Caco-2 (cell line): ENCODE measurements at regions not wholly inside any gene's neighbourhood (a gene's known extent, or its start where the extent isn't known, plus 50 kb on each side); places are given as distances from the start of the nearest gene placed in this dataset.

ENCODE experiments used
- BruUV-seq: library from RNA; stranded (reverse); fragments of 400-500 nt; replicated peaks from 2 replicates; lab custom pipeline; 2021; lab: Mats Ljungman, UMichigan
- CTCF ChIA-PET: fragments of 300-600 bp; sonication (Branson Sonifier 250); formaldehyde crosslinking; loops from one replicate; lab custom pipeline; 2022; ENCODE audit warnings: antibody characterized with exemption; lab: Charles Lee
- POLR2A ChIA-PET: fragments of 300-600 bp; sonication (Branson Sonifier 250); formaldehyde crosslinking; loops from one replicate; lab custom pipeline; 2022; ENCODE audit warnings: antibody characterized with exemption; lab: Charles Lee
- DNase-seq, 2 experiments: peaks; one replicate each; pipeline versions ENCODE4 v3.0.0 to v3.0.0-alpha.2; 2020 to 2022
- H3K27me3 ChIP-seq: replicated peaks from 2 replicates; pipeline ENCODE4 v1.6.0; 2011; ENCODE audit warnings: low read length; ENCODE audit not compliant: control insufficient read depth, insufficient read depth
- H3K36me3 ChIP-seq: 2 replicates; pipeline ENCODE4 v1.5.1; 2011; ENCODE audit warnings: low read length; ENCODE audit not compliant: control insufficient read depth, insufficient read depth
- H3K4me1 ChIP-seq: fragments of 250-450 bp; sonication (Bioruptor Pico); 2 replicates; pipeline ENCODE4 v1.5.1; 2020; ENCODE audit warnings: mild to moderate bottlenecking
- H3K4me3 ChIP-seq: 2 replicates; pipeline ENCODE4 v1.5.1; 2011; ENCODE audit warnings: low read depth, mild to moderate bottlenecking, control low read depth, low read length
- H3K9me3 ChIP-seq: fragments of 250-450 bp; sonication (Bioruptor Pico); 2 replicates; pipeline ENCODE4 v1.5.1; 2020; ENCODE audit warnings: mild to moderate bottlenecking, moderate library complexity
- H3K27ac Mint-ChIP-seq: one replicate; pipeline ENCODE4 v1.8.0; 2022; ENCODE audit warnings: mixed read lengths; ENCODE audit not compliant: unreplicated experiment
- H3K27me3 Mint-ChIP-seq: one replicate; pipeline ENCODE4 v1.8.0; 2022; ENCODE audit warnings: mixed read lengths; ENCODE audit not compliant: insufficient read depth, unreplicated experiment
- H3K36me3 Mint-ChIP-seq: one replicate; pipeline ENCODE4 v1.8.0; 2022; ENCODE audit warnings: mild to moderate bottlenecking, mixed read lengths; ENCODE audit not compliant: insufficient read depth, unreplicated experiment
- H3K4me1 Mint-ChIP-seq: one replicate; pipeline ENCODE4 v1.8.0; 2022; ENCODE audit warnings: low read depth, mixed read lengths; ENCODE audit not compliant: unreplicated experiment
- H3K4me3 Mint-ChIP-seq: one replicate; pipeline ENCODE4 v1.8.0; 2022; ENCODE audit warnings: mild to moderate bottlenecking, moderate library complexity, mixed read lengths; ENCODE audit not compliant: unreplicated experiment
- H3K9me3 Mint-ChIP-seq: one replicate; pipeline ENCODE4 v1.8.0; 2022; ENCODE audit warnings: mixed read lengths; ENCODE audit not compliant: unreplicated experiment
- CTCF ChIP-seq, 2 experiments: fragments of 200-600 bp in 1 of 2; IDR thresholded peaks; 1 replicate in 1 of 2; 2 replicates in 1 of 2; pipeline versions ENCODE4 v1.5.1 to v1.8.0; 2011 to 2022; ENCODE audit warnings: antibody characterized with exemption in 1 of 2, control low read depth in 1 of 2, inconsistent platforms in 1 of 2, low read depth in 1 of 2, low read length in 1 of 2, mild to moderate bottlenecking in 1 of 2, moderate library complexity in 1 of 2; ENCODE audit not compliant: insufficient read depth in 1 of 2, severe bottlenecking in 1 of 2, unreplicated experiment in 1 of 2
- intact Hi-C: fragments of 100-400 bp; cut with micrococcal nuclease; formaldehyde crosslinking; loops from one replicate; pipeline ENCODE4 v1.10.0; 2022; ENCODE audit not compliant: unreplicated experiment

GRCh38 chr20:53813636-53814035 lies 220.0 kb upstream of the ZNF217 start:
- Histone ChIP-seq H3K4me3 (no peak overlapping the region), H3K36me3 (no peaks in the 10 kb centered on the region), H3K9me3 (0 out of 2 replicates have a peak, but pooled peaks cover 6% of the 10 kb centered on the region), H3K27me3 (no peaks in the 10 kb centered on the region), H3K4me1 (peaks cover 4% of the 10 kb centered on the region; the same call in 1 of the 2 replicates)
- Mint-ChIP-seq H3K4me1 (peaks cover 7% of the 10 kb centered on the region), H3K4me3 (no peak overlapping the region), H3K27me3 (no peaks in the 10 kb centered on the region), H3K36me3 (no peaks in the 10 kb centered on the region), H3K27ac (peak overlapping the region; percentile 15), H3K9me3 (peaks cover 9% of the 10 kb centered on the region)
- no TSS peak for BruUV-seq
- POLR2A ChIA-PET = no interaction called here
- TF ChIP-seq CTCF (IDR thresholded peaks at IDR 0.05; ENCODE audit: insufficient read depth in 1 of 2, low read depth in 1 of 2, low read length in 1 of 2, severe bottlenecking in 1 of 2, unreplicated experiment in 1 of 2) = no peak
- CTCF ChIA-PET = no interaction called here
- DNase-seq = no peak
- intact Hi-C loops = no loop called here

- TF ChIP-seq CTCF (IDR thresholded peaks at IDR 0.05; ENCODE audit: insufficient read depth in 1 of 2, low read depth in 1 of 2, low read length in 1 of 2, severe bottlenecking in 1 of 2, unreplicated experiment in 1 of 2) = no peak
- ChIA-PET POLR2A (no interaction called here), CTCF (interaction anchor here (0.6 to 0.7 kb wide), 2 partner anchors 71 to 412 kb away, joined by 5 read pairs; no protein-coding TSS in a partner anchor)
- Mint-ChIP-seq H3K36me3 (no peaks in the 10 kb centered on the region), H3K27ac (no peak overlapping the region), H3K4me3 (no peak overlapping the region), H3K4me1 (peaks cover 15% of the 10 kb centered on the region), H3K27me3 (no peaks in the 10 kb centered on the region), H3K9me3 (no peaks in the 10 kb centered on the region)
- DNase-seq = no peak
- intact Hi-C loops = no loop called here
- Histone ChIP-seq H3K4me3 (no peak overlapping the region), H3K27me3 (no peaks in the 10 kb centered on the region), H3K4me1 (peaks cover 4% of the 10 kb centered on the region; the same call in 1 of the 2 replicates), H3K36me3 (no peaks in the 10 kb centered on the region), H3K9me3 (no peaks in the 10 kb centered on the region)
- no TSS peak for BruUV-seq
Observed at GRCh38 chr20:53811577-53811976, 217.9 kb upstream of the ZNF217 start.

- DNase-seq = no peak
- ChIA-PET POLR2A (interaction anchor here (0.6 kb wide), 1 partner anchor 73 kb away, joined by 3 read pairs; no protein-coding TSS in a partner anchor), CTCF (interaction anchor here (0.6 kb wide), 1 partner anchor 412 kb away, joined by 5 read pairs; no protein-coding TSS in a partner anchor)
- intact Hi-C loops = no loop called here
- no peak overlapping the region for H3K4me3 Mint-ChIP-seq
- Histone ChIP-seq H3K4me3 (no peak overlapping the region), H3K27me3 (no peaks in the 10 kb centered on the region), H3K9me3 (no peaks in the 10 kb centered on the region), H3K36me3 (no peaks in the 10 kb centered on the region), H3K4me1 (peaks cover 7% of the 10 kb centered on the region)
- no TSS peak for BruUV-seq
- no peak for TF ChIP-seq CTCF (IDR thresholded peaks at IDR 0.05; ENCODE audit: insufficient read depth in 1 of 2, low read depth in 1 of 2, low read length in 1 of 2, severe bottlenecking in 1 of 2, unreplicated experiment in 1 of 2)
- peaks cover 15% of the 10 kb centered on the region for H3K4me1 Mint-ChIP-seq
- no peak overlapping the region for H3K27ac Mint-ChIP-seq
- no peaks in the 10 kb centered on the region for H3K36me3 Mint-ChIP-seq
- H3K27me3 Mint-ChIP-seq = no peaks in the 10 kb centered on the region
- H3K9me3 Mint-ChIP-seq = no peaks in the 10 kb centered on the region
Observed at GRCh38 chr20:53810661-53811355, 217.2 kb upstream of the ZNF217 start.
